A673 (cell line): ENCODE measurements at regions not wholly inside any gene's neighbourhood (a gene's known extent, or its start where the extent isn't known, plus 50 kb on each side); places are given as distances from the start of the nearest gene placed in this dataset.

Experiments used
- BruUV-seq: library from RNA; stranded (reverse); fragments of 400-500 nt; replicated peaks from 2 replicates; lab custom pipeline; 2021; lab: Mats Ljungman, UMichigan
- CTCF ChIA-PET: fragments of 300-600 bp; sonication (Branson Sonifier 250); formaldehyde crosslinking; loops from one replicate; lab custom pipeline; 2022; ENCODE audit warnings: antibody characterized with exemption; lab: Charles Lee
- POLR2A ChIA-PET: fragments of 300-600 bp; sonication (Branson Sonifier 250); formaldehyde crosslinking; loops from one replicate; lab custom pipeline; 2022; ENCODE audit warnings: antibody characterized with exemption; ENCODE audit not compliant: low non-redundant PET; lab: Charles Lee
- DNase-seq: peaks from one replicate; pipeline ENCODE4 v3.0.0-alpha.2; 2015; ENCODE audit warnings: low spot score
- H3K27ac ChIP-seq: fragments of 200-600 bp; sonication (generic); 2 replicates; pipeline ENCODE4 v1.5.1; 2016; ENCODE audit warnings: mixed run types, low read depth, mild to moderate bottlenecking, mixed read lengths, antibody characterized with exemption, low read length; ENCODE audit not compliant: poor library complexity, severe bottlenecking
- H3K27me3 ChIP-seq: fragments of 200-600 bp; sonication (generic); replicated peaks from 2 replicates; pipeline ENCODE4 v1.6.1; 2017; ENCODE audit warnings: mixed run types, low read depth, mild to moderate bottlenecking, mixed read lengths, antibody characterized with exemption, low read length; ENCODE audit not compliant: insufficient read depth, poor library complexity
- H3K36me3 ChIP-seq: fragments of 200-600 bp; sonication (generic); 2 replicates; pipeline ENCODE4 v1.6.1; 2016; ENCODE audit warnings: mixed run types, mild to moderate bottlenecking, mixed read lengths, antibody characterized with exemption, low read length; ENCODE audit not compliant: insufficient read depth, poor library complexity, severe bottlenecking
- H3K4me1 ChIP-seq: fragments of 200-600 bp; sonication (generic); 2 replicates; pipeline ENCODE4 v1.6.1; 2017; ENCODE audit warnings: mixed run types, mild to moderate bottlenecking, mixed read lengths, antibody characterized with exemption, low read length; ENCODE audit not compliant: insufficient read depth, poor library complexity, severe bottlenecking
- H3K4me3 ChIP-seq: fragments of 200-600 bp; sonication (generic); 2 replicates; pipeline ENCODE4 v1.5.1; 2016; ENCODE audit warnings: low read depth, mixed run types, mild to moderate bottlenecking, mixed read lengths, low read length; ENCODE audit not compliant: poor library complexity, severe bottlenecking
- H3K9me3 ChIP-seq: fragments of 200-600 bp; sonication (generic); 2 replicates; pipeline ENCODE4 v1.6.1; 2016; ENCODE audit warnings: mixed run types, low read depth, mild to moderate bottlenecking, mixed read lengths, antibody characterized with exemption, low read length; ENCODE audit not compliant: poor library complexity, severe bottlenecking
- EZH2 ChIP-seq: fragments of 200-600 bp; sonication (generic); IDR thresholded peaks from 2 replicates; pipeline ENCODE4 v1.6.1; 2017; ENCODE audit warnings: borderline replicate concordance, low read depth, mild to moderate bottlenecking, mixed read lengths, antibody characterized with exemption, low read length; ENCODE audit not compliant: poor library complexity, severe bottlenecking
- intact Hi-C: fragments of 100-400 bp; cut with micrococcal nuclease; formaldehyde crosslinking; loops from one replicate; pipeline ENCODE4 v1.10.0; 2022; ENCODE audit not compliant: unreplicated experiment
- TF ChIP-seq, protein P1 (sequence below): fragments of 300-800, 200-600 bp; sonication (generic); conservative IDR thresholded peaks from 2 replicates; pipeline ENCODE4 v1.5.1; 2017; ENCODE audit warnings: low read depth, mild to moderate bottlenecking, antibody characterized with exemption, low read length, moderate library complexity, mixed read lengths

- Histone ChIP-seq H3K9me3 (no peaks in the 10 kb centered on the region), H3K27ac (no peak overlapping the region), H3K27me3 (no peaks in the 10 kb centered on the region), H3K4me3 (no peak overlapping the region), H3K36me3 (no peaks in the 10 kb centered on the region), H3K4me1 (no peaks in the 10 kb centered on the region)
- intact Hi-C loops, result no loop called here
- ChIA-PET CTCF (no interaction called here), POLR2A (no interaction called here)
- no TSS peak for BruUV-seq
- no peak for DNase-seq
- no peak for TF ChIP-seq EZH2
- TF ChIP-seq, protein P1, sequence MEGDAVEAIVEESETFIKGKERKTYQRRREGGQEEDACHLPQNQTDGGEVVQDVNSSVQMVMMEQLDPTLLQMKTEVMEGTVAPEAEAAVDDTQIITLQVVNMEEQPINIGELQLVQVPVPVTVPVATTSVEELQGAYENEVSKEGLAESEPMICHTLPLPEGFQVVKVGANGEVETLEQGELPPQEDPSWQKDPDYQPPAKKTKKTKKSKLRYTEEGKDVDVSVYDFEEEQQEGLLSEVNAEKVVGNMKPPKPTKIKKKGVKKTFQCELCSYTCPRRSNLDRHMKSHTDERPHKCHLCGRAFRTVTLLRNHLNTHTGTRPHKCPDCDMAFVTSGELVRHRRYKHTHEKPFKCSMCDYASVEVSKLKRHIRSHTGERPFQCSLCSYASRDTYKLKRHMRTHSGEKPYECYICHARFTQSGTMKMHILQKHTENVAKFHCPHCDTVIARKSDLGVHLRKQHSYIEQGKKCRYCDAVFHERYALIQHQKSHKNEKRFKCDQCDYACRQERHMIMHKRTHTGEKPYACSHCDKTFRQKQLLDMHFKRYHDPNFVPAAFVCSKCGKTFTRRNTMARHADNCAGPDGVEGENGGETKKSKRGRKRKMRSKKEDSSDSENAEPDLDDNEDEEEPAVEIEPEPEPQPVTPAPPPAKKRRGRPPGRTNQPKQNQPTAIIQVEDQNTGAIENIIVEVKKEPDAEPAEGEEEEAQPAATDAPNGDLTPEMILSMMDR, result no peak
These were observed 75.5 kb downstream of the EBLN2 start for GRCh38 chr3:73136941-73137340.

DNA sequence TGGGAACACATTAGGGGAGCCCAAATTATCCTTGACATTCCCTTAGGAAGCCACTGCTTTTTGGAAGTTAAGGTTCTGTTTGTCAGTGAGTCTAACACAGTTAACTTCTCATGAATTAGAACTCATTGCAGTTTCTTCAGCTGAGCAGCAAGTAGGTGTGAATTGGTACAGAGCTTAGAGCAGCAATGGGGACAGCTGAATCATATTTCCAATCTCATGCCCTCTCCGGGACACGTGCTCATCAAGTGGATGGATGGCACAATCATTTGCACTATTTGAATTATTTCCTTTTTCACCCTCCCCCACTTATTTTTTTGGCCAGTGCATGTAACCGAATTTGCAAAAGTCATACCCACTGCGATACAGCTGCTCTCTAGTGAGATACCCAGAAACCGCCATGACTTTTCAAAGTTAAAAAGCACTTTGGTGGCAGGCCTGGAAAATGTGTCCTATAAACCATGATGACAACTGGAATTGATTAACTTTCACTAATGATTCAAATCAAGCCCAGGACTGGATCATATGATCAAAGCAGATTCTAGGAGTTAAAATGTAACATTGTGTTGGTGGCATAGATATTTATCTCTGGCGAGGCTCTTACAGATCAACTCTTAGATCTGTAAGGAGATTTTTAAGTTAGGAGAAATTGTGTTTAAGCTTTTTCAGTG lies 76.4 kb downstream of the EBLN2 start:
- Histone ChIP-seq H3K4me3 (no peak overlapping the region), H3K27ac (no peak overlapping the region), H3K36me3 (no peaks in the 10 kb centered on the region), H3K4me1 (no peaks in the 10 kb centered on the region), H3K9me3 (no peaks in the 10 kb centered on the region), H3K27me3 (no peaks in the 10 kb centered on the region)
- intact Hi-C loops, result no loop called here
- ChIA-PET POLR2A (no interaction called here), CTCF (no interaction called here)
- no peak for DNase-seq
- TF ChIP-seq, protein P1, result no peak
- no peak for TF ChIP-seq EZH2
- no TSS peak for BruUV-seq

- CTCF ChIA-PET, result no interaction called here
- H3K9me3 ChIP-seq, result no peaks in the 10 kb centered on the region
- H3K27me3 ChIP-seq, result no peaks in the 10 kb centered on the region
- no TSS peak for BruUV-seq
- DNase-seq, result no peak
- H3K4me1 ChIP-seq, result peaks cover 15% of the 10 kb centered on the region
- TF ChIP-seq, protein P1, result no peak
- no peak for TF ChIP-seq EZH2
- no peaks in the 10 kb centered on the region for H3K36me3 ChIP-seq
- POLR2A ChIA-PET, result interaction anchor here (0.6 kb wide), 1 partner anchor 1885 kb away, joined by 3 read pairs; no protein-coding TSS in a partner anchor
- intact Hi-C loops, result no loop called here
- H3K4me3 ChIP-seq, result no peak overlapping the region
- H3K27ac ChIP-seq, result no peak overlapping the region
These were observed 79.4 kb downstream of the EBLN2 start for GRCh38 chr3:73140772-73141442.
